Epithelial cell of esophagus (primary cell): ENCODE measurements at regions not wholly inside any gene's neighbourhood (a gene's known extent, or its start where the extent isn't known, plus 50 kb on each side); places are given as distances from the start of the nearest gene placed in this dataset.

Experiments used
- DNase-seq: peaks from one replicate; pipeline ENCODE4 v3.0.0; 2010; ENCODE audit warnings: low read depth
- H3K4me3 ChIP-seq: 2 replicates; pipeline ENCODE4 v1.5.1; 2011; ENCODE audit warnings: mild to moderate bottlenecking, low read length, control low read depth
- CTCF ChIP-seq: IDR thresholded peaks from 2 replicates; pipeline ENCODE4 v1.5.1; 2011; ENCODE audit warnings: low read depth, mild to moderate bottlenecking, low read length, control low read depth, inconsistent platforms; ENCODE audit not compliant: insufficient read depth; ENCODE audit errors: missing control alignments

DNA sequence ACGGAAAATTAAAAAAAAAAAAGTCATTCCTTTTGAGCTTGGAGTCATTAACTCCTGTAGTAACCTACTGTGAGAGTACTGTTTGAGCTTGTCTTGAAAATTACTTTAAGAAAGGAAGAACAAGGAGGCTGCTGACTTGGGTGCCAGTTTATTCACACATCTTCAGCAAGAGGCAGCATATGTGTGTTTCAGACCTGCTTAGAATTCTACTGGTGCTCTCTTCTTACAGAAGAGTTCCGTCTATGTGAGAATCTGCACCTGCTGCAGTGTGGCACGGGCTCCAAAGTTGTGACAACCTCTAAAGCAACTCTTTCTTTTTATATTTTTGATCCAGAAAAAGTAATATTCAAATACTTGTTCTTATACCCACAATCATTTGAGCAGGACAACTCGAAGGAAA, 117.4 kb upstream of the SOX4 start:
- no peak overlapping the region for H3K4me3 ChIP-seq
- no peak for DNase-seq
- TF ChIP-seq CTCF: no peak

DNA sequence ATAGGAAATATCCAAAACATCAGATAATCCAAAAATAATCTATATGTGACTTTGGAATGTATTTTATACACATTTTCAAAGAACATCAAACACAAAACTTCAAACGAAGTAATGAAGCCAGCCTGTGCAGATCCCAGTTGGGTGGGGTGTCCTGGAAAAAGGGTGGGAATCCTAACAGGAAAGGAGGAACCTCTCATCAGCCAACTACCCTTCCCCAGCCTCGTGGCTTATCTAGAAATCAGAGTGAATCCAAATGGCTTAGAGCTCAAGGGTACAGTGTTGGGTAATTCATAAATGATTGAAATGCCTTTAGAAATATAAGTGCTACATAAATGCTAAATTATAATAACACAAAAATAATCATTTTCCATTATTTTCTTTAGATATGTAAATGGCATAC, 115.1 kb upstream of the SOX4 start:
- no peak overlapping the region for H3K4me3 ChIP-seq
- no peak for TF ChIP-seq CTCF
- no peak for DNase-seq

DNA sequence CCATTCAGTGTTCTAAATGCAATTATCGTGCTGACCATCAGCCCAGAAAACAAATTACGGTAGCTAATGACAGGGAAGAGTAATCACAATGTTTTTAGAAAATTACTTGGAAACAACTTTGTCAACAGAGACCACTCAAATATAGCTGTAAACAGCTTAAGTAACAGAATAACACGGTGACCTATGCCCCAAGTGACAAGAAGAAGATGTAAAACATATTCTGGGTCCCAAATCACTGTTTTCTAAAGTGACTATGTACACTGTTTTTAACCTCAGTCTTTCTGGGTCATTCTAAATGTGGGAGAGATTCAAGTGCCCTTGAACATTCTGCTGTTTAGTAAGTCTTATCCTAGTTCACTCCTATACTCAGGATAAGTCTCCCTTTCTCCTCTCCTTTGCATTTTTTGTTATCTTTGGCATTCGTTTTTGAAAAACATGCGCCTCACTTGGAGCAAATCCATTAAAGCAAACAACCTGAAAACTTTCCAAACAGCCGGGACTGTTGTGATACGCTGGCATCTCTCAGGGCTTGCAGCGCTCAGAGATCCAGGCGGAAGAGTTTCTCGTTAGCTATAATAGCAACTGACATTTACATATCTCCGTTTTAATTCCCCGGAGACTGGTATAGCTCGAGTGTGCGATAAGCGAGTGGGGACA, 114.5 kb upstream of the SOX4 start:
- H3K4me3 ChIP-seq: no peak overlapping the region
- TF ChIP-seq CTCF: no peak
- DNase-seq: no peak

DNA sequence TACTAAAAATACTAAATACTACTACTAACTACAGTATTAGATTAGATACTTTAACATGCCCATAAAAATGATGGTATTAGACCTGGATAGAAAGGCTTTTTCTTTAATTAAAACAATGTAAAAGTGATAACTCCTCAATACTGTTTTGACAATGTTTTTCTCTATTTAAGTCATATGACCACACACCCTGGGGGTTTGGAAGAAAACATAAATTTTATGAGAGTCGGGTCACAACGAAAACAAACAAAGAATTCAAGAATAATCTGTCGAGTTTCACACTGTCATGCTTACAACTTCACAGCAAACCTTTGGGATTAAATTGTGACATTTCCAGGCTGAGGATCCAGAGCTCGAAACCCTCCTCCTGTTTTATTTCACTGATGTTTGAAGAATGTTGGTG, 107.4 kb upstream of the SOX4 start:
- DNase-seq: no peak
- TF ChIP-seq CTCF: no peak
- H3K4me3 ChIP-seq: no peak overlapping the region

- DNase-seq: no peak
- TF ChIP-seq CTCF: no peak
- H3K4me3 ChIP-seq: no peak overlapping the region
Measured at GRCh38 chr6:21489826-21490225, 103.7 kb upstream of the SOX4 start.

GRCh38 chr6:21491955-21492354, 101.6 kb upstream of the SOX4 start:
- no peak for DNase-seq
- no peak overlapping the region for H3K4me3 ChIP-seq
- no peak for TF ChIP-seq CTCF

GRCh38 chr6:21494505-21494904, 99.0 kb upstream of the SOX4 start:
- DNase-seq: no peak
- no peak for TF ChIP-seq CTCF
- H3K4me3 ChIP-seq: no peak overlapping the region
